ENCODE measurements at regions not wholly inside any gene's neighbourhood (a gene's known extent, or its start where the extent isn't known, plus 50 kb on each side); places are given as distances from the start of the nearest gene placed in this dataset.

GRCh38 chr6:4004249-4004648, 74.7 kb downstream of the FAM217A start:
- peak; percentile 24; the same call in 1 of the 2 replicates for ATAC-seq (ENCODE audit: low read depth)
- no TSS peak for BruUV-seq (replicated peaks)
- peaks cover 19 to 30% of the 10 kb centered on the region in 2 experiments for H3K79me1 ChIP-seq (ENCODE audit: low read depth in 1 of 2, low read length in 2 of 2)
- no peak overlapping the region for H3K4me3 ChIP-seq (ENCODE audit: insufficient read depth, low read depth, low read length)
- no CpG with 5 or more reads among the region's 3 CpGs for WGBS, 2 experiments (ENCODE audit: extremely low coverage in 2 of 2, insufficient read length in 1 of 2)
- no peak overlapping the region for H2BK20ac ChIP-seq (ENCODE audit: low read depth, low read length)
- no peak overlapping the region for H3K14ac ChIP-seq (replicated peaks; ENCODE audit: low read depth, low read length)
- no peak overlapping the region for H4K8ac ChIP-seq (ENCODE audit: low read depth in 2 of 2, low read length in 2 of 2)
- no peak overlapping the region for H3K18ac ChIP-seq (ENCODE audit: low read depth, low read length)
- no peak overlapping the region for H2BK5ac ChIP-seq (ENCODE audit: low read depth, low read length, poor library complexity, severe bottlenecking)
- no peak overlapping the region for H2BK120ac ChIP-seq (ENCODE audit: low read depth, low read length)
- H2AFZ ChIP-seq (replicated peaks; ENCODE audit: low read length, poor library complexity): no peak overlapping the region
- no peaks in the 10 kb centered on the region; the same call in 1 of the 2 replicates for H3K9me1 ChIP-seq (ENCODE audit: insufficient read depth, low read length)
- H2AK5ac ChIP-seq (ENCODE audit: low read depth, low read length): no peak overlapping the region
- H2BK15ac ChIP-seq (ENCODE audit: low read depth, low read length): no peak overlapping the region
- H3K9ac ChIP-seq (ENCODE audit: low read depth, low read length): no peak overlapping the region
- no peaks in the 10 kb centered on the region for H3K9me3 ChIP-seq (ENCODE audit: control insufficient read depth, insufficient read depth, low read length)
- DNase-seq: peak; percentile 29
- no peak overlapping the region for H3K23ac ChIP-seq (ENCODE audit: low read depth, low read length)
- ChIA-PET CTCF (no interaction called here), POLR2A (ENCODE audit: unreplicated experiment) (no interaction called here)
- H4K5ac ChIP-seq (ENCODE audit: low read depth, low read length): no peak overlapping the region
- H3K27me3 ChIP-seq (ENCODE audit: control insufficient read depth, insufficient read depth, low read length): no peaks in the 10 kb centered on the region
- in situ Hi-C loops (cut with MboI; ENCODE audit: low sequenced_read_pairs): no loop called here
- no peak overlapping the region for H2AK9ac ChIP-seq (replicated peaks; ENCODE audit: low read depth, low read length, poor library complexity)
- H4K91ac ChIP-seq (ENCODE audit: insufficient read depth, low read depth, low read length): no peak overlapping the region
- no peaks in the 10 kb centered on the region for H3K4me1 ChIP-seq (ENCODE audit: control insufficient read depth, insufficient read depth, low read length)
- no peak overlapping the region for H3K4me2 ChIP-seq (ENCODE audit: low read depth, low read length)
- H4K20me1 ChIP-seq (ENCODE audit: insufficient read depth, low read length): no peaks in the 10 kb centered on the region
- no peak overlapping the region for H3K56ac ChIP-seq (ENCODE audit: extremely low read depth, insufficient read depth, low read length)
- H3K4ac ChIP-seq (ENCODE audit: low read depth, low read length): no peak overlapping the region
- intact Hi-C loops (cut with micrococcal nuclease): no loop called here
- dilution Hi-C loops (cut with HindIII; ENCODE audit: low sequenced_read_pairs, unreplicated experiment): no loop called here
- no peak for TF ChIP-seq MAZ (IDR thresholded peaks at IDR 0.05; ENCODE audit: borderline replicate concordance, low read depth, low read length)
- TF ChIP-seq CEBPB (IDR thresholded peaks at IDR 0.05; ENCODE audit: low read depth, low read length): no peak
- no peak for TF ChIP-seq NFE2L2 (IDR thresholded peaks at IDR 0.05; ENCODE audit: low read depth, low read length)
- TF ChIP-seq SMC3 (IDR thresholded peaks at IDR 0.05; ENCODE audit: low read depth, low read length): no peak
- no peak for TF ChIP-seq RFX5 (IDR thresholded peaks at IDR 0.05; ENCODE audit: low read depth, low read length)
- no peak for TF ChIP-seq CTCF (conservative IDR thresholded peaks at IDR 0.05; ENCODE audit: low read depth, low read length)
- no peak for TF ChIP-seq BHLHE40 (IDR thresholded peaks at IDR 0.05; ENCODE audit: low read depth, low read length)
- TF ChIP-seq FOS (IDR thresholded peaks at IDR 0.05; ENCODE audit: low read depth, low read length): no peak
- no peak for TF ChIP-seq MXI1 (IDR thresholded peaks at IDR 0.05; ENCODE audit: borderline replicate concordance, low read depth, low read length)
- no peak for TF ChIP-seq POLR2A (IDR thresholded peaks at IDR 0.05; ENCODE audit: low read depth, low read length)
- no peak for TF ChIP-seq RCOR1 (IDR thresholded peaks at IDR 0.05; ENCODE audit: insufficient replicate concordance, low read length)
- no peak for TF ChIP-seq RAD21 (IDR thresholded peaks at IDR 0.05; ENCODE audit: low read length)
- TF ChIP-seq CHD1 (IDR thresholded peaks at IDR 0.05; ENCODE audit: low read depth, low read length): no peak
- TF ChIP-seq USF2 (IDR thresholded peaks at IDR 0.05; ENCODE audit: low read depth, low read length): no peak
- no peak for TF ChIP-seq ELK1 (IDR thresholded peaks at IDR 0.05; ENCODE audit: borderline replicate concordance, low read depth, low read length)
- no peak for TF ChIP-seq MAFK (IDR thresholded peaks at IDR 0.05; ENCODE audit: low read depth, low read length)
- H3K27ac ChIP-seq (ENCODE audit: insufficient read depth, low read length): no peak overlapping the region
- peaks cover 2% of the 10 kb centered on the region; the same call in 1 of the 2 replicates for H3K36me3 ChIP-seq (ENCODE audit: control insufficient read depth, insufficient read depth, low read length)

Measured in IMR-90 (cell line).